ENCODE measurements at regions not wholly inside any gene's neighbourhood (a gene's known extent, or its start where the extent isn't known, plus 50 kb on each side); places are given as distances from the start of the nearest gene placed in this dataset.

DNA sequence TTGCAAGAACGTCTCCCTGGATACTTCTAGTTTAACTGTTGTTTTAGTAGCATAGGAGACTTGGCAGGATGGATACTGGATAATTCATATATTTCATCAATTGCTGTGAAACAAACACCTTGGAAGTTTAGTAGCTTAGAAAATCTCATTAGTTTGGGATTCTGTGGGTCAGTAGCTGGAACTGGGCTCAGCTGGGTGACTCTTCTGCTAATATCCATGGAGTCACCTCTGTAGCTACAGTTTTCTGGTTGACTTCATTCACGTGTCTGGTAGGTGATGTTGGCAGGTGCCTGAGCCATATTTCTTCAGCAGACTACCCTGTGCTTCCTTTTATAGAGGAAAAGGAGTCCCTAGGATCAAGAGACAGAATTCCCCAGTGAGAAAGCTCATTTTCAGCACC is 208.9 kb upstream of the PFKP start:
- Histone ChIP-seq H3K27ac (no peak overlapping the region), H3K4me3 (no peak overlapping the region), H3K9me3 (peaks cover 0 to 19% (median 11%) of the 10 kb centered on the region in 8 donors), H3K36me3 (no peaks in the 10 kb centered on the region), H3K27me3 (replicated peaks in 1 of 7) (peaks cover 0 to 12% (median 0%) of the 10 kb centered on the region in 7 donors), H3K4me1 (no peaks in the 10 kb centered on the region)
- WGBS, 5 donors = 69 to 80% (median 73%) methylated on average over 2 of the region's 2 CpGs
- intact Hi-C loops (cut with DNase I; ENCODE audit: low total_unique reads) = no loop called here
- no peak for DNase-seq
- TF ChIP-seq, protein P1, sequence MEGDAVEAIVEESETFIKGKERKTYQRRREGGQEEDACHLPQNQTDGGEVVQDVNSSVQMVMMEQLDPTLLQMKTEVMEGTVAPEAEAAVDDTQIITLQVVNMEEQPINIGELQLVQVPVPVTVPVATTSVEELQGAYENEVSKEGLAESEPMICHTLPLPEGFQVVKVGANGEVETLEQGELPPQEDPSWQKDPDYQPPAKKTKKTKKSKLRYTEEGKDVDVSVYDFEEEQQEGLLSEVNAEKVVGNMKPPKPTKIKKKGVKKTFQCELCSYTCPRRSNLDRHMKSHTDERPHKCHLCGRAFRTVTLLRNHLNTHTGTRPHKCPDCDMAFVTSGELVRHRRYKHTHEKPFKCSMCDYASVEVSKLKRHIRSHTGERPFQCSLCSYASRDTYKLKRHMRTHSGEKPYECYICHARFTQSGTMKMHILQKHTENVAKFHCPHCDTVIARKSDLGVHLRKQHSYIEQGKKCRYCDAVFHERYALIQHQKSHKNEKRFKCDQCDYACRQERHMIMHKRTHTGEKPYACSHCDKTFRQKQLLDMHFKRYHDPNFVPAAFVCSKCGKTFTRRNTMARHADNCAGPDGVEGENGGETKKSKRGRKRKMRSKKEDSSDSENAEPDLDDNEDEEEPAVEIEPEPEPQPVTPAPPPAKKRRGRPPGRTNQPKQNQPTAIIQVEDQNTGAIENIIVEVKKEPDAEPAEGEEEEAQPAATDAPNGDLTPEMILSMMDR (IDR thresholded peaks at IDR 0.05 in 8 of 11, conservative IDR thresholded peaks at IDR 0.05 in 3 of 11) = no peak
- TF ChIP-seq POLR2AphosphoS5 (IDR thresholded peaks at IDR 0.05) (no peak), POLR2A (IDR thresholded peaks at IDR 0.05) (no peak)

DNA sequence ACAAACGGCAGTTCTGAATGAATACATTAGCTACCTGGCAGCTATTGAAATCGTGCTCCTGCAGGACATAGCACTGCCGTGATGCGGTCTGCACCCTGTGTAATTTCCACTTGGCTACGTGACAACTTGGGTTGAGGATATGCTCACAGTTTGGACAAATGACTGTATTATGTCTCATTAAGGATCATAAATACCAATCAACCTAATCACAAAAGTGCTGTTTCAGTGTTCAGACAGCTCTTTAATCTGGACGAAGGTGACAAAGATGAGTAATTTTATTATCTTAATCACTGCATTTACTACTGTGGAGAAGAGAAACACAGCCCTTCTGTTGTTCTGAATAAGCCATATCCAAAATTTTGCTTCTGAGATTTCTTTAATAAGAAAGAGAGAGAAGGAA is 210.8 kb upstream of the PFKP start:
- TF ChIP-seq POLR2AphosphoS5 (IDR thresholded peaks at IDR 0.05) (no peak), POLR2A (IDR thresholded peaks at IDR 0.05) (no peak)
- TF ChIP-seq, protein P1 (IDR thresholded peaks at IDR 0.05 in 8 of 11, conservative IDR thresholded peaks at IDR 0.05 in 3 of 11) = no peak

DNA sequence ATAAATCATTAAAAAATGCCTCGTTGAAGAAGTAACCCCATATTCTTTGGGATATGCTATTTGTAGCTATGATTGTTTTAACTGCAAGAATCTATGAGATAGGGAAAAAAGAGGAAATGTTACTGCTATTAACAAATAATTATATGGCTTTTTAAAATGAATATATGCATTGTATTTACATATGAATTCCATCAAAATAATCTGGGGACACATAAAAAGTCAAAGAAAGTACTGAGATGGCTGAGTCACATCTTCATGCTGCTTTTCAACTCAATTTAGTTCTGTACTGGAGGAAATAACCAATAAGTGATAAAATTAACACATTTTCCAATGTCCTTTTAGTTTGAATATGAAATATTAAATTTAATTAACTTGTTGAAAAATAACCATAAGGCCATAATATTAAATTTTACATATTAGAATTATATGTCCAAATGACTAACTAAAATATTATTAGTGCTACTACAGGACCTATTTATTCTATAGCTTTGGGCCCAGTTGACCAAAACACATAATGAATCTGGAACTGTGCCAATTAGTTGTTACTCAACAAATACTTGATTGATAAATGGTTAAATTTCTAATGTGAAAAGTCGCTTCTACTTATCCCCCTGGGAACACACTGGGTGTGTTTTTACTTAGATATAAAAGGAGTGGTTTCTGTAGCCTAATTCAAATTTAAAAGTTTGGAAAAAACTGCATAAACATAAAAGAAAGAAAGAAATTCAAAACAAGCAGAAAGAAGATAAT is 214.6 kb upstream of the PFKP start:
- intact Hi-C loops (cut with DNase I; ENCODE audit: low total_unique reads) = no loop called here
- H3K4me3 ChIP-seq = no peak overlapping the region
- peaks cover 0 to 11% (median 0%) of the 10 kb centered on the region in 7 donors for H3K27me3 ChIP-seq (replicated peaks in 1 of 7)
- H3K4me1 ChIP-seq = no peaks in the 10 kb centered on the region
- DNase-seq = no peak
- H3K9me3 ChIP-seq = peaks cover 0 to 7% (median 0%) of the 10 kb centered on the region in 8 donors
- 46 to 76% (median 57%) methylated on average over 2 of the region's 2 CpGs for WGBS, 5 donors
- H3K36me3 ChIP-seq = no peaks in the 10 kb centered on the region
- no peak overlapping the region for H3K27ac ChIP-seq
- TF ChIP-seq, protein P1 (IDR thresholded peaks at IDR 0.05 in 8 of 11, conservative IDR thresholded peaks at IDR 0.05 in 3 of 11) = no peak
- TF ChIP-seq POLR2AphosphoS5 (IDR thresholded peaks at IDR 0.05) = no peak
- no peak for TF ChIP-seq POLR2A (IDR thresholded peaks at IDR 0.05)

More for the DNA sequence above, 210.8 kb upstream of the PFKP start:
- intact Hi-C loops (cut with DNase I; ENCODE audit: low total_unique reads) = no loop called here
- H3K4me3 ChIP-seq = no peak overlapping the region
- peaks cover 0 to 19% (median 11%) of the 10 kb centered on the region in 8 donors for H3K9me3 ChIP-seq
- H3K4me1 ChIP-seq = no peaks in the 10 kb centered on the region
- H3K27ac ChIP-seq = no peak overlapping the region
- no peak for DNase-seq
- peaks cover 0 to 11% (median 0%) of the 10 kb centered on the region in 7 donors for H3K27me3 ChIP-seq (replicated peaks in 1 of 7)
- WGBS, 5 donors = 52 to 74% (median 66%) methylated on average over 6 of the region's 6 CpGs
- no peaks in the 10 kb centered on the region for H3K36me3 ChIP-seq

DNA sequence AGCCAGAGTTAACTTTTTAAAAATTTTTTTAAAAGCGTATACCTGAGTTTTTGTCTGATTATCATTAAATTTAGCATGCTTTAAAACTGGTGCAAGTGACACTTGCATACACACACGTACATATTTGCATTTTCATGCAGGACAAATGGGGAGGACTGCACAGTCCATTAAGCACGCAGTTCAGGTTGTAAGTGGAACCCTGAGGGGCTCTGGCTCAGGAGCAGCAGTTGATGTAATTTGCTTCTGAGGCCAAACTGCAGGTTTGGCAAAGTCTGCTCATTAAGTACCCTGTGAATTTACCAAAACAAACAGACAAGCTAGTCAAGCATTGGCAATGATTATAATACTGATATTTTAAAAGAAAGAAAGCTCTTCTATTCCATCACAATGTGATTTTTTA is 215.8 kb upstream of the PFKP start:
- DNase-seq = no peak
- intact Hi-C loops (cut with DNase I; ENCODE audit: low total_unique reads) = no loop called here

More for the DNA sequence above, 215.8 kb upstream of the PFKP start:
- TF ChIP-seq, protein P1 (IDR thresholded peaks at IDR 0.05 in 8 of 11, conservative IDR thresholded peaks at IDR 0.05 in 3 of 11) = no peak
- no peak for TF ChIP-seq POLR2A (IDR thresholded peaks at IDR 0.05)
- no peak for TF ChIP-seq POLR2AphosphoS5 (IDR thresholded peaks at IDR 0.05)
- Histone ChIP-seq H3K9me3 (peaks cover 0 to 5% (median 0%) of the 10 kb centered on the region in 8 donors), H3K27ac (no peak overlapping the region), H3K27me3 (replicated peaks in 1 of 7) (peaks cover 0 to 11% (median 0%) of the 10 kb centered on the region in 7 donors), H3K36me3 (no peaks in the 10 kb centered on the region), H3K4me3 (no peak overlapping the region), H3K4me1 (no peaks in the 10 kb centered on the region)
- 66 to 78% (median 74%) methylated on average over 3 of the region's 3 CpGs for WGBS, 5 donors

Data from spleen (tissue), 11 donors.